Breast epithelium (tissue), 4 donors: ENCODE measurements at regions not wholly inside any gene's neighbourhood (a gene's known extent, or its start where the extent isn't known, plus 50 kb on each side); places are given as distances from the start of the nearest gene placed in this dataset.

Experiments
- DNase-seq, 2 donors: peaks; one replicate each; pipeline ENCODE4 v3.0.0-alpha.2; 2019; ENCODE audit warnings: low spot score in 2 of 2
- H3K27ac ChIP-seq, 2 donors: fragments of 200-600 bp; sonication (generic) in 1 of 2; one replicate each; pipeline ENCODE4 v1.5.1; 2016 to 2019; ENCODE audit warnings: mild to moderate bottlenecking in 1 of 2
- H3K27me3 ChIP-seq, 2 donors: fragments of 200-600 bp; sonication (generic) in 1 of 2; one replicate each; pipeline versions ENCODE4 v1.5.1 to v1.6.0; 2017 to 2019; ENCODE audit warnings: control low read depth in 1 of 2, mild to moderate bottlenecking in 1 of 2
- H3K36me3 ChIP-seq: fragments of 200-600 bp; one replicate; pipeline ENCODE4 v1.5.1; 2019
- H3K4me1 ChIP-seq, 2 donors: fragments of 200-600 bp; sonication (generic); one replicate each; pipeline ENCODE4 v1.5.1; 2016 to 2019; ENCODE audit warnings: control low read depth in 1 of 2
- H3K4me3 ChIP-seq, 3 donors: fragments of 200-600 bp; sonication (generic); 1 replicate in 2 of 3; 2 replicates in 1 of 3; pipeline ENCODE4 v1.5.1; 2016 to 2019; ENCODE audit warnings: mild to moderate bottlenecking in 3 of 3, moderate library complexity in 2 of 3
- H3K9me3 ChIP-seq, 2 donors: fragments of 200-600 bp; sonication (generic) in 1 of 2; one replicate each; pipeline ENCODE4 v1.5.1; 2016 to 2019; ENCODE audit warnings: control low read depth in 1 of 2
- POLR2A ChIP-seq: fragments of 450-650 bp; IDR thresholded peaks from one replicate; pipeline ENCODE4 v1.6.1; 2016; ENCODE audit warnings: antibody characterized with exemption, mild to moderate bottlenecking, moderate library complexity
- POLR2AphosphoS5 ChIP-seq, 3 donors: sonication (generic); formaldehyde crosslinking; IDR thresholded peaks; one replicate each; pipeline ENCODE4 v1.6.1; 2017; ENCODE audit warnings: antibody characterized with exemption in 3 of 3
- intact Hi-C: fragments of 100-400 bp; cut with DNase I; formaldehyde crosslinking; loops from one replicate; pipeline ENCODE4 v1.15.1; 2023; ENCODE audit warnings: low total_unique reads
- TF ChIP-seq, protein P1 (sequence below), 3 donors: fragments of 450-650 bp; IDR thresholded peaks; one replicate each; pipeline ENCODE4 v1.5.1; 2016 to 2017; ENCODE audit warnings: antibody characterized with exemption in 3 of 3, mild to moderate bottlenecking in 3 of 3, moderate library complexity in 3 of 3

DNA sequence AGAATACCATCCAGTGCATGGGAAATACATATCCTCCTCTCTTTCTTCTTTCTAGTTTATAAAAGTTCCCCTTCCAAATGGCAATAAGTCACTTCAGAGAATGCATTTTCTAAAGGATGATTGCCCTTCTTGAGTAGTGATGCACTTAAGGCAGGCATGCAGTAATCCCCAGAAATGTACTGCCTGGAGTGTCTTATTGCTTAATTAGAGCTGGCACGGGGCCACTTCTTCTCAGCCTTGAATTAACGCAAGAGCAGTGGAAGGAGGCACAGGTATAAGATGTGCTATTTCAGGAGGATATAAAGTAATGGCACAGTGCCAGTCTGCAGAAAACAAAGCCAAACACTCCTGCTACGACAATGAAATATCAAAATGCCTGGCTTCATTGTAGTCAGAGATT lies 371.4 kb upstream of the FAM241A start:
- intact Hi-C loops: no loop called here
- no peak for DNase-seq
- Histone ChIP-seq H3K27me3 (no peaks in the 10 kb centered on the region), H3K4me3 (no peak overlapping the region), H3K4me1 (no peaks in the 10 kb centered on the region), H3K27ac (no peak overlapping the region), H3K9me3 (no peaks in the 10 kb centered on the region), H3K36me3 (no peaks in the 10 kb centered on the region)
- TF ChIP-seq POLR2A (no peak), POLR2AphosphoS5 (IDR thresholded peaks at IDR 0.05) (no peak)
- TF ChIP-seq, protein P1, sequence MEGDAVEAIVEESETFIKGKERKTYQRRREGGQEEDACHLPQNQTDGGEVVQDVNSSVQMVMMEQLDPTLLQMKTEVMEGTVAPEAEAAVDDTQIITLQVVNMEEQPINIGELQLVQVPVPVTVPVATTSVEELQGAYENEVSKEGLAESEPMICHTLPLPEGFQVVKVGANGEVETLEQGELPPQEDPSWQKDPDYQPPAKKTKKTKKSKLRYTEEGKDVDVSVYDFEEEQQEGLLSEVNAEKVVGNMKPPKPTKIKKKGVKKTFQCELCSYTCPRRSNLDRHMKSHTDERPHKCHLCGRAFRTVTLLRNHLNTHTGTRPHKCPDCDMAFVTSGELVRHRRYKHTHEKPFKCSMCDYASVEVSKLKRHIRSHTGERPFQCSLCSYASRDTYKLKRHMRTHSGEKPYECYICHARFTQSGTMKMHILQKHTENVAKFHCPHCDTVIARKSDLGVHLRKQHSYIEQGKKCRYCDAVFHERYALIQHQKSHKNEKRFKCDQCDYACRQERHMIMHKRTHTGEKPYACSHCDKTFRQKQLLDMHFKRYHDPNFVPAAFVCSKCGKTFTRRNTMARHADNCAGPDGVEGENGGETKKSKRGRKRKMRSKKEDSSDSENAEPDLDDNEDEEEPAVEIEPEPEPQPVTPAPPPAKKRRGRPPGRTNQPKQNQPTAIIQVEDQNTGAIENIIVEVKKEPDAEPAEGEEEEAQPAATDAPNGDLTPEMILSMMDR (IDR thresholded peaks at IDR 0.05): no peak

DNA sequence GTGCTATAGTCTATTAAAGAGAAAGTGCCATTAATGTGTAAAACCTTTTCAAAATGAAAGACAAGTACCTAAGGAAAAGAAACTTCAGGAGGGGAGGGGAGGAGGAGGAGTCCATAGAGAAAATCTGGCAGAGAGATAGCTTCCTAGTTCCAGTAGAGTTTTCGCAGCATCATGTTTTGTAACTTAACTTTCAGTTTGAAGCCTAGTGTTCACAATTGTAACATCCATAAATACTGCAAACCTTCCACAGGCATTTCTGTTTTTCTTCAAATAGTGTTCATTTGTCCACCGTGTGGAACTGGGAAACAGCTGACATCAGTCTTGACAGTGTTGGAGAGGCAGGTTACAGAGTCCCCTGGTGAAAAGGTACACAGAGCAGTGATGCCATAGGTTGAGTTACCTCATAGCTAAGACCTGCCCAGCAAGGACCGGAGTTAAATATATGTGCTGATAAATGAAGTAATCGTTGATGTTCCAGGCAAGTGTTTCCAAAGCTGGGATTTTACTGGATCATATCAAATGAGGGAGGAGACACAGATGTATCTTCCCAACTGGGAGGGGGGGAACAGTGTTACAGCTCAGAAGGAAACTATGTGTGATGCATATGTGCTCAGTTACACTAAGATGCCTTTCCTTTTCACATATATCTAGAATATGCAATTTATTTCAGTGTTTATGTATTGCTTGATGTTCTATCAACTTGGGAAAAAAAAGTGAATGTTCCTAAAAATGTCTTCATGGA lies 369.5 kb upstream of the FAM241A start:
- Histone ChIP-seq H3K9me3 (no peaks in the 10 kb centered on the region), H3K4me3 (no peak overlapping the region), H3K4me1 (no peaks in the 10 kb centered on the region), H3K27me3 (no peaks in the 10 kb centered on the region), H3K36me3 (no peaks in the 10 kb centered on the region), H3K27ac (no peak overlapping the region)
- intact Hi-C loops: no loop called here
- no peak for TF ChIP-seq POLR2AphosphoS5 (IDR thresholded peaks at IDR 0.05)
- TF ChIP-seq, protein P1 (IDR thresholded peaks at IDR 0.05): no peak
- no peak for TF ChIP-seq POLR2A
- DNase-seq: no peak

DNA sequence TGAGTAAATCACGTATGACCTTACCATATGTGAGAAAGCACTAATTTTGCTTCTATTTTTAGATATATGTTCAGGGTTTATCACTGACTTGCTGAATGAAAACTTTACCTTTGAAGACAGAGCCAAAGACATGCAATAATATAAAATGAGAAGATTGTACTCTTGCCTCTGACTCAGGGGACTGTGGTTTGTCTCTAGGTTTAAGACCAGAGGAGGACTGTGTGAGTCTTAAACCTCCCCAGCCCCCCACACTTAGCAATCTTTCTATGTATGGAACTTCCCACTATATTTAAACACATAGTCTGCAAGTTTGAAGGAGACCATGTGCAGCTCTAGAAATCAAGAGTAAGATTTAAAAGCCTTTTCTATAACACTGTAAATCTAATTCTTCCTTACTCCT lies 368.7 kb upstream of the FAM241A start:
- H3K9me3 ChIP-seq: no peaks in the 10 kb centered on the region
- no peaks in the 10 kb centered on the region for H3K27me3 ChIP-seq
- intact Hi-C loops: no loop called here
- TF ChIP-seq POLR2A (no peak), POLR2AphosphoS5 (IDR thresholded peaks at IDR 0.05) (no peak)
- TF ChIP-seq, protein P1 (IDR thresholded peaks at IDR 0.05): no peak
- H3K4me3 ChIP-seq: no peak overlapping the region
- H3K27ac ChIP-seq: no peak overlapping the region
- H3K36me3 ChIP-seq: no peaks in the 10 kb centered on the region
- no peak for DNase-seq
- H3K4me1 ChIP-seq: no peaks in the 10 kb centered on the region

DNA sequence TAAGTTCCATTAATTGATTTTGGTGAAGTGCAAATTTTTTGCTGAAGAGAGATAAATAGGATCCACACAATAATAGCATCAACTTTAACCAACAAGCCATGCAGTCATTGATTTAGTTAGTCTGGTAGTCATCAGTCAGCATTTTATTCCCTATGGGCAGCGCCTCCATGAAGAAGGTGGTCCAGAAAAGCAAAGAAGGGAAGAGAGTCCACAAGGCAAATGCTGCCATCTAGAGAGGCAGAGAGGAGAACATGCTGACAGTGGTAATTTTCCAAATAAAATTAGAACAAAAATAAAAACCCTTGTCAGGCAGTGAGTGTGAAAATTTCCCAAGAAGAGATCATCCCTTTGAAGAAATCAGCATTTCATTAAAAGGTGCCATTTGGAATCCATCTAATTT lies 366.7 kb upstream of the FAM241A start:
- H3K4me1 ChIP-seq: no peaks in the 10 kb centered on the region
- DNase-seq: no peak

DNA sequence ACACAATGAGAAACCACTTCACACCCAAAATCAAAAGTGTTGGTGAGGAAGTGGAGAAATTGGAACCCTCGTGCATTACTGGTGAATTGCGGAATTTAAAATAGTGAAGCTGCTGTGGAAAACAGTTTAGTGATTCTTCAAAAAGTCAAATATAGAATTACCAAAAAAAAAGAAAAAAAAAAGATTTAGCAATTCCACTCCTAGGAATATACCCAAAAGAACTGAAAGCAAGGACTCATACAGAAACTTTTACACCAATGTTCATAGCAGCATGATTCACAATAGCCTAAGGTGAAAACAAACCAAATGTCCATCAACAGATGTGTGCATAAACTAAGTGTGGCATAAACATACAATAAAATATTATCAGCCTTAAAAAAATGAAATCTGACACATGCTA lies 364.3 kb upstream of the FAM241A start:
- H3K36me3 ChIP-seq: no peaks in the 10 kb centered on the region
- no peaks in the 10 kb centered on the region for H3K9me3 ChIP-seq
- TF ChIP-seq, protein P1 (IDR thresholded peaks at IDR 0.05): no peak
- TF ChIP-seq POLR2A (no peak), POLR2AphosphoS5 (IDR thresholded peaks at IDR 0.05) (no peak)
- no peak overlapping the region for H3K27ac ChIP-seq
- DNase-seq: no peak
- no peaks in the 10 kb centered on the region for H3K27me3 ChIP-seq
- H3K4me3 ChIP-seq: no peak overlapping the region
- intact Hi-C loops: no loop called here
- H3K4me1 ChIP-seq: no peaks in the 10 kb centered on the region

More for the DNA sequence above, 366.7 kb upstream of the FAM241A start:
- H3K36me3 ChIP-seq: no peaks in the 10 kb centered on the region
- no peak overlapping the region for H3K4me3 ChIP-seq
- no peaks in the 10 kb centered on the region for H3K9me3 ChIP-seq
- H3K27ac ChIP-seq: no peak overlapping the region
- TF ChIP-seq POLR2AphosphoS5 (IDR thresholded peaks at IDR 0.05): no peak
- TF ChIP-seq, protein P1 (IDR thresholded peaks at IDR 0.05): no peak
- TF ChIP-seq POLR2A: no peak
- intact Hi-C loops: no loop called here
- H3K27me3 ChIP-seq: no peaks in the 10 kb centered on the region
